ENCODE measurements at regions not wholly inside any gene's neighbourhood (a gene's known extent, or its start where the extent isn't known, plus 50 kb on each side); places are given as distances from the start of the nearest gene placed in this dataset.

GRCh38 chr2:206387808-206388207 is 55.5 kb upstream of the ADAM23 start:
- TF ChIP-seq CTCF (IDR thresholded peaks at IDR 0.05), result no peak
- Histone ChIP-seq H3K4me1 (ENCODE audit: control insufficient read depth, insufficient read depth, low read length) (no peaks in the 10 kb centered on the region), H3K9me3 (ENCODE audit: control insufficient read depth, insufficient read depth, low read length) (no peaks in the 10 kb centered on the region), H3K27ac (ENCODE audit: low read length) (no peak overlapping the region), H3K27me3 (ENCODE audit: control insufficient read depth, insufficient read depth, low read length) (no peaks in the 10 kb centered on the region), H3K36me3 (ENCODE audit: control insufficient read depth, insufficient read depth, low read length) (no peaks in the 10 kb centered on the region), H3K4me3 (ENCODE audit: low read length) (no peak overlapping the region)
- DNase-seq, result no peak
- intact Hi-C loops (cut with micrococcal nuclease), result no loop called here
- Mint-ChIP-seq H3K4me1 (no peaks in the 10 kb centered on the region), H3K9me3 (peaks cover 2 to 8% of the 10 kb centered on the region in 2 donors), H3K27me3 (ENCODE audit: low read depth in 2 of 2) (no peaks in the 10 kb centered on the region), H3K36me3 (no peaks in the 10 kb centered on the region), H3K4me3 (no peak overlapping the region), H3K27ac (no peak overlapping the region)
- ATAC-seq, result no peak
- WGBS (ENCODE audit: insufficient coverage), result 63% methylated on average over 2 of the region's 3 CpGs

- ATAC-seq, result no peak
- Histone ChIP-seq H3K9me3 (ENCODE audit: control insufficient read depth, insufficient read depth, low read length) (no peaks in the 10 kb centered on the region), H3K4me1 (ENCODE audit: control insufficient read depth, insufficient read depth, low read length) (no peaks in the 10 kb centered on the region), H3K27ac (ENCODE audit: low read length) (no peak overlapping the region), H3K36me3 (ENCODE audit: control insufficient read depth, insufficient read depth, low read length) (no peaks in the 10 kb centered on the region), H3K4me3 (ENCODE audit: low read length) (no peak overlapping the region), H3K27me3 (ENCODE audit: control insufficient read depth, insufficient read depth, low read length) (no peaks in the 10 kb centered on the region)
- H3K36me3 Mint-ChIP-seq, result no peaks in the 10 kb centered on the region
- no peaks in the 10 kb centered on the region for H3K27me3 Mint-ChIP-seq (ENCODE audit: low read depth in 2 of 2)
- H3K9me3 Mint-ChIP-seq, result peaks cover 2 to 4% of the 10 kb centered on the region in 2 donors
- H3K27ac Mint-ChIP-seq, result no peak overlapping the region
- H3K4me1 Mint-ChIP-seq, result no peaks in the 10 kb centered on the region
- intact Hi-C loops (cut with micrococcal nuclease), result no loop called here
- no peak for TF ChIP-seq CTCF (IDR thresholded peaks at IDR 0.05)
- no peak for DNase-seq
- H3K4me3 Mint-ChIP-seq, result no peak overlapping the region
Observed at GRCh38 chr2:206388698-206389097, 54.6 kb upstream of the ADAM23 start.

GRCh38 chr2:206389164-206389563 is 54.2 kb upstream of the ADAM23 start:
- H3K36me3 Mint-ChIP-seq, result no peaks in the 10 kb centered on the region
- no peaks in the 10 kb centered on the region for H3K27me3 ChIP-seq (ENCODE audit: control insufficient read depth, insufficient read depth, low read length)
- H3K4me3 ChIP-seq (ENCODE audit: low read length), result no peak overlapping the region
- DNase-seq, result no peak
- no peaks in the 10 kb centered on the region for H3K27me3 Mint-ChIP-seq (ENCODE audit: low read depth in 2 of 2)
- ATAC-seq, result no peak
- H3K27ac Mint-ChIP-seq, result no peak overlapping the region
- H3K27ac ChIP-seq (ENCODE audit: low read length), result no peak overlapping the region
- no peaks in the 10 kb centered on the region for H3K4me1 ChIP-seq (ENCODE audit: control insufficient read depth, insufficient read depth, low read length)
- no peaks in the 10 kb centered on the region for H3K9me3 ChIP-seq (ENCODE audit: control insufficient read depth, insufficient read depth, low read length)
- no peaks in the 10 kb centered on the region for H3K4me1 Mint-ChIP-seq
- peaks cover 2 to 4% of the 10 kb centered on the region in 2 donors for H3K9me3 Mint-ChIP-seq
- H3K4me3 Mint-ChIP-seq, result no peak overlapping the region
- no peak for TF ChIP-seq CTCF (IDR thresholded peaks at IDR 0.05)
- H3K36me3 ChIP-seq (ENCODE audit: control insufficient read depth, insufficient read depth, low read length), result no peaks in the 10 kb centered on the region
- intact Hi-C loops (cut with micrococcal nuclease), result no loop called here
- 25% methylated on average over 1 of the region's 2 CpGs for WGBS (ENCODE audit: insufficient coverage)

GRCh38 chr2:206390181-206390580 is 53.2 kb upstream of the ADAM23 start:
- Histone ChIP-seq H3K4me1 (ENCODE audit: control insufficient read depth, insufficient read depth, low read length) (no peaks in the 10 kb centered on the region), H3K27ac (ENCODE audit: low read length) (no peak overlapping the region), H3K4me3 (ENCODE audit: low read length) (no peak overlapping the region), H3K9me3 (ENCODE audit: control insufficient read depth, insufficient read depth, low read length) (no peaks in the 10 kb centered on the region), H3K36me3 (ENCODE audit: control insufficient read depth, insufficient read depth, low read length) (no peaks in the 10 kb centered on the region), H3K27me3 (ENCODE audit: control insufficient read depth, insufficient read depth, low read length) (no peaks in the 10 kb centered on the region)
- no peak for DNase-seq
- intact Hi-C loops (cut with micrococcal nuclease), result no loop called here
- Mint-ChIP-seq H3K4me1 (no peaks in the 10 kb centered on the region), H3K27ac (no peak overlapping the region), H3K4me3 (no peak overlapping the region), H3K27me3 (ENCODE audit: low read depth in 2 of 2) (no peaks in the 10 kb centered on the region), H3K9me3 (peaks cover 2 to 6% of the 10 kb centered on the region in 2 donors), H3K36me3 (no peaks in the 10 kb centered on the region)
- no peak for TF ChIP-seq CTCF (IDR thresholded peaks at IDR 0.05)
- WGBS (ENCODE audit: insufficient coverage), result 100% methylated on average over 2 of the region's 2 CpGs
- ATAC-seq, result no peak
